Peyer's patch (tissue), 4 donors: ENCODE measurements at regions not wholly inside any gene's neighbourhood (a gene's known extent, or its start where the extent isn't known, plus 50 kb on each side); places are given as distances from the start of the nearest gene placed in this dataset.
A peak's percentile ranks its signal among the peaks of the same experiment; 100 is the strongest.

Experiments used
- DNase-seq, 3 donors: peaks; one replicate each; pipeline ENCODE4 v3.0.0-alpha.2; 2017 to 2019
- H3K27ac ChIP-seq, 4 donors: fragments of 200-600 bp; sonication (generic); one replicate each; pipeline ENCODE4 v1.5.1; 2016 to 2019
- H3K27me3 ChIP-seq, 2 donors: fragments of 200-600 bp; sonication (generic); one replicate each; pipeline ENCODE4 v1.5.1; 2019
- H3K36me3 ChIP-seq, 3 donors: fragments of 200-600 bp; sonication (generic); one replicate each; pipeline ENCODE4 v1.5.1; 2016 to 2019
- H3K4me1 ChIP-seq, 4 donors: fragments of 200-600 bp; sonication (generic); one replicate each; pipeline ENCODE4 v1.5.1; 2016 to 2019
- H3K4me3 ChIP-seq, 4 donors: fragments of 200-600 bp; sonication (generic); 1 replicate in 3 of 4; 2 replicates in 1 of 4; pipeline ENCODE4 v1.5.1; 2016 to 2019; ENCODE audit warnings: mild to moderate bottlenecking in 1 of 4
- H3K9me3 ChIP-seq, 4 donors: fragments of 200-600 bp; sonication (generic); one replicate each; pipeline ENCODE4 v1.5.1; 2016 to 2019; ENCODE audit warnings: mild to moderate bottlenecking in 1 of 4
- CTCF ChIP-seq, 6 experiments: fragments of 450-650 bp in 4 of 6; fragments of 200-600 bp in 2 of 6; sonication (generic) in 1 of 6; IDR thresholded peaks; one replicate each; pipeline ENCODE4 v1.5.1; 2017 to 2019; ENCODE audit warnings: antibody characterized with exemption in 6 of 6, mild to moderate bottlenecking in 3 of 6, moderate library complexity in 1 of 6
- POLR2A ChIP-seq, 2 donors: fragments of 450-650 bp; IDR thresholded peaks; one replicate each; pipeline ENCODE4 v1.5.1; 2017; ENCODE audit warnings: antibody characterized with exemption in 2 of 2, mild to moderate bottlenecking in 2 of 2, moderate library complexity in 2 of 2

- no peaks in the 10 kb centered on the region for H3K27me3 ChIP-seq
- H3K27ac ChIP-seq, result no peak overlapping the region
- no peak overlapping the region for H3K4me3 ChIP-seq
- H3K9me3 ChIP-seq, result no peaks in the 10 kb centered on the region
- DNase-seq, result no peak
- H3K36me3 ChIP-seq, result no peaks in the 10 kb centered on the region
- peaks cover 0 to 6% (median under 1%) of the 10 kb centered on the region in 4 donors for H3K4me1 ChIP-seq
- TF ChIP-seq POLR2A (IDR thresholded peaks at IDR 0.05) (no peak), CTCF (IDR thresholded peaks at IDR 0.05) (no peak)
Measured at GRCh38 chr2:47277987-47278386, 91.1 kb upstream of the EPCAM start.

- no peaks in the 10 kb centered on the region for H3K9me3 ChIP-seq
- no peak for TF ChIP-seq CTCF (IDR thresholded peaks at IDR 0.05)
- no peak for TF ChIP-seq POLR2A (IDR thresholded peaks at IDR 0.05)
- H3K27me3 ChIP-seq, result no peaks in the 10 kb centered on the region
- H3K36me3 ChIP-seq, result no peaks in the 10 kb centered on the region
- peaks cover 4 to 14% (median 6%) of the 10 kb centered on the region in 4 donors for H3K4me1 ChIP-seq
- no peak overlapping the region for H3K27ac ChIP-seq
- no peak for DNase-seq
- H3K4me3 ChIP-seq, result no peak overlapping the region
Measured at GRCh38 chr2:47277187-47277586, 91.9 kb upstream of the EPCAM start.

GRCh38 chr2:47276061-47276460 is 93.0 kb upstream of the EPCAM start:
- H3K9me3 ChIP-seq, result no peaks in the 10 kb centered on the region
- no peaks in the 10 kb centered on the region for H3K36me3 ChIP-seq
- H3K27ac ChIP-seq, result no peak overlapping the region
- no peaks in the 10 kb centered on the region for H3K27me3 ChIP-seq
- no peak for TF ChIP-seq CTCF (IDR thresholded peaks at IDR 0.05)
- no peak for TF ChIP-seq POLR2A (IDR thresholded peaks at IDR 0.05)
- DNase-seq, result no peak
- H3K4me1 ChIP-seq, result peaks cover 7 to 25% (median 9%) of the 10 kb centered on the region in 4 donors
- H3K4me3 ChIP-seq, result no peak overlapping the region

GRCh38 chr2:47274054-47274782 is 94.9 kb upstream of the EPCAM start:
- peak overlapping the region in 2 of 4 donors; percentile 84 to 87 for H3K27ac ChIP-seq
- H3K4me1 ChIP-seq, result peaks cover 7 to 44% (median 10%) of the 10 kb centered on the region in 4 donors
- DNase-seq, result no peak
- no peaks in the 10 kb centered on the region for H3K36me3 ChIP-seq
- H3K27me3 ChIP-seq, result no peaks in the 10 kb centered on the region
- no peak overlapping the region for H3K4me3 ChIP-seq
- H3K9me3 ChIP-seq, result no peaks in the 10 kb centered on the region
- TF ChIP-seq POLR2A (IDR thresholded peaks at IDR 0.05) (no peak), CTCF (IDR thresholded peaks at IDR 0.05) (peak in 3 of 6 experiments; percentile 10 to 28 (median 22))

GRCh38 chr2:47272905-47273758 is 96.0 kb upstream of the EPCAM start:
- H3K9me3 ChIP-seq, result no peaks in the 10 kb centered on the region
- DNase-seq, result no peak
- peaks cover 7 to 51% (median 10%) of the 10 kb centered on the region in 4 donors for H3K4me1 ChIP-seq
- H3K36me3 ChIP-seq, result no peaks in the 10 kb centered on the region
- peak overlapping the region; percentile 34 to 45 (median 42) for H3K4me3 ChIP-seq
- no peak for TF ChIP-seq POLR2A (IDR thresholded peaks at IDR 0.05)
- no peak for TF ChIP-seq CTCF (IDR thresholded peaks at IDR 0.05)
- H3K27me3 ChIP-seq, result no peaks in the 10 kb centered on the region
- peak overlapping the region; percentile 68 to 87 (median 78) for H3K27ac ChIP-seq
